GM18951 (cell line): ENCODE measurements at regions not wholly inside any gene's neighbourhood (a gene's known extent, or its start where the extent isn't known, plus 50 kb on each side); places are given as distances from the start of the nearest gene placed in this dataset.

ENCODE experiments used
- POLR2A ChIP-seq: IDR thresholded peaks from 4 replicates; pipeline ENCODE4 v1.6.1; 2011; ENCODE audit warnings: mild to moderate bottlenecking; ENCODE audit not compliant: insufficient read length, insufficient read depth; ENCODE audit errors: extremely low read depth
- in situ Hi-C: fragments of 300-500 bp; cut with MboI; formaldehyde crosslinking; loops from one replicate; pipeline ENCODE4 v1.12.0; 2022; ENCODE audit warnings: low sequenced_read_pairs, mixed read lengths, inconsistent platforms; ENCODE audit not compliant: unreplicated experiment

- no peak for TF ChIP-seq POLR2A
These were observed 197.8 kb downstream of the TEX29 start for GRCh38 chr13:111518161-111518792.

GRCh38 chr13:111519041-111519440, 198.6 kb downstream of the TEX29 start:
- in situ Hi-C loops: no loop called here
- TF ChIP-seq POLR2A: no peak

More at GRCh38 chr13:111518161-111518792, 197.8 kb downstream of the TEX29 start:
- in situ Hi-C loops: no loop called here

GRCh38 chr13:111519490-111520170, 199.2 kb downstream of the TEX29 start:
- no peak for TF ChIP-seq POLR2A
- in situ Hi-C loops: no loop called here

GRCh38 chr13:111521030-111521429, 200.6 kb downstream of the TEX29 start:
- in situ Hi-C loops: no loop called here
- TF ChIP-seq POLR2A: no peak

- in situ Hi-C loops: no loop called here
- TF ChIP-seq POLR2A: no peak
These were observed 201.3 kb downstream of the TEX29 start for GRCh38 chr13:111521691-111522229.

DNA sequence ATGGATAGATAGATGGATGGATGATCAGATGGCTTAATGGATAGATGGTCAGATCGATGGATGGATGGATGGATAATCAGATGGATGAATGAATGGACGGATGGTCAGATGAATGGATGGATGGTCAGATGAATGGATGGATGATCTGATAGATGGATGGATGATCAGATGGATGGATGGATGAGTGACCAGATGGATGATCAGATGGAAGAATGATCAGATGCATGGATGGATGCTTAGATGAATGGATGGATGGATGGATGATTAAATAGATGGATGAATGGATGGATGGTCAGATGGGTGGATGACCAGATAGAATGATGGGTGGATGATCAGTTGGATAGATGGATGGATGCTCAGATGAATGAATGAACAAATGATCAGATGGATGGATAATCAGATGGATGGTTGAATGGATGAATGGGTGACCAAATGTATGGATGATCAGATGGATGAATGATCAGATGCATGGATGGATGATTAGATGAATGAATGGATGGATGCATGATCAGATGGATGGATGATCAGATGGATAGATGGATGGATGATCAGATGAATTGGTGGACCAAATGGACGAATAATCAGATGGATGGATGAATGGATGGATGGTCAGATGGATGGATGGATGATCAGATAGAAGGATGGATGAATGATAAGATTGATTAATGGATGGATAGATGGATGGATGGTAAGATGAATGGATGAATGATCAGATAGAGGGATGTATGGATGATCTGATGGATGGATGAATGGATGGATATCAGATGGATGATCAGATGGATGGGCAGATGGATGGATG, 205.1 kb downstream of the TEX29 start:
- in situ Hi-C loops: no loop called here

DNA sequence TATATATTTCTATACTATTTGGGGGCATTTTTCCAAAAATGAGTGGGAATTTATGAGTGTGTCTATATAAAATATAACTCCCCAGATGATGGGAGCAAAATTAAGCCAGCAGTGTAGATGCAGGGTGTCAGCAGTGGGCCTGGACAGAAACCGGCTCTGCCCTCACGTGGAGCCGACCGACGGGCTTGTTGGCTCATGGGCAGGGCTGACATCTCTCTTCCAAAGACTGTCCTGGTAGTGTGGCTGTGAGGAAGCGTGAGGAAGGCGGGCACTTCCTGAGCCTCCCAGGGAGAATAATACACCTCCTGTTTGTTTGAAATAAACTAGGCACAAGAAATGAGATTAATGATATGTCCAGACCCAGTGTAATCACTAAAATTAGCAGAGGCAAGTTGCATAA, 206.5 kb downstream of the TEX29 start:
- no peak for TF ChIP-seq POLR2A
- in situ Hi-C loops: no loop called here

More for the DNA sequence above, 205.1 kb downstream of the TEX29 start:
- TF ChIP-seq POLR2A: no peak

DNA sequence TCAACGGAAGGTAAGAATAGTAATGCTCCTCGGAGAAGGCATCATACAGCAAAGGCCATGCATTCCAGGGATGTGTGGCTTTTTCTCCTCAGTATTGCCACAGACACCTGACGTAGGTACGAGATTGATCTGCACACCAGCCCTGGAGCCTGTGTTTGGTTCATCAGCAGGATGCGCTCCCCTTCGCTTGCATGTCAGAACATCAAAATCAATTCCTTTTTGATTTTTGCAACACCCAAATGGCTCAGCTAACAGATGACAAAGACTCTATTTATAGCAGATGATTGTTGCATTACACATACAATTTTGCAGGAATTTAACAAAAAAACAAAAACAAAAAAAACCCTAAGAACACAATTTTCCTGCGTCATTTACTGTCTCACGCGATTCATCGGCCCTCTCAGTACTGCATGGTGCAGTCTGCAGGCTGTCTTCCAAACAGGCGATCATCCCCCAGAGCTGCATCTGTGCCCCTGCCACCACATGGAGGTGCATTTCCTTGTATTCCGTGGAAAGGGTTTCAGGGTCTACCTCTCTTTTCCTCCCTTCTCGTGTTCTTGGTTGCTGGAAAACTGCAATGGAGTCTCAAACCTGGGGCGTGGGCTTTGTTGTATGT, 207.3 kb downstream of the TEX29 start:
- no peak for TF ChIP-seq POLR2A
- in situ Hi-C loops: no loop called here

- in situ Hi-C loops: no loop called here
- TF ChIP-seq POLR2A: no peak
These were observed 208.1 kb downstream of the TEX29 start for GRCh38 chr13:111528513-111528912.

DNA sequence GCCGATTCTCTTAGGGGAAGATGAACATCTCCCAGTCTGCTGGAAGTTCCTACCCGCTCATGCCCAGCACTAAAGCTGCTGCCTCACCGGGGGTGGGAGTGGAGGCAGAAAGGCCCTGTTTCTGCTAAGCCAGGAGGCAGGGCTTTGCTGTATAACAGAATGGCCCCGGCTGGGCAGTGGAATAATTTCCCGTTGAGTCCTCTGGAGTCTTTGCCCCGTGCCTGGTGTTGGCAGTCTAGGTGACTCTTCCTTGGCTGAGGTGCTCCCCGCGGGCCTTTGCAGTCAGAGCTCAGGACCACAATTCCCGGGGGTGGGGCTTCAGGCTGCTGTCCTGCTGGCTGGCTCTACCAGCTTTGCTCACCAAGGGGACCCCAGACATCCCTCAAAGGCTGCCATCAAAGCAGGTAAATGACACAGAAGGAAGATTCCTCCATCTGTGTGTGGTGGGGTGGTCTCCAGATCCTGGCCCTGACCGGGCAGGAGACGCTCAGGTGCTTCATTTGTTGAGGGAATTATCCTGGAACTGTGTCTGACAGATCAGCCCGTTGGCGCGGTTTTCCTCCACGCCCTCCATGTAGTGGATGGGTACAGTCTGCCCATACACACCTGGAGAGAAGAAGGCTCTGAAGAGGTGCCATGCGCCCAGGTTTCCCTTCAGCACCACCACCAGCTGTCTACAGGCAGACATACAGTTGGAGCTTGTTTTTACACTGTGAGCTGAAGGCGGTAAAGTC, 209.9 kb downstream of the TEX29 start:
- in situ Hi-C loops: no loop called here
- no peak for TF ChIP-seq POLR2A

GRCh38 chr13:111531505-111531904, 211.1 kb downstream of the TEX29 start:
- TF ChIP-seq POLR2A: no peak

DNA sequence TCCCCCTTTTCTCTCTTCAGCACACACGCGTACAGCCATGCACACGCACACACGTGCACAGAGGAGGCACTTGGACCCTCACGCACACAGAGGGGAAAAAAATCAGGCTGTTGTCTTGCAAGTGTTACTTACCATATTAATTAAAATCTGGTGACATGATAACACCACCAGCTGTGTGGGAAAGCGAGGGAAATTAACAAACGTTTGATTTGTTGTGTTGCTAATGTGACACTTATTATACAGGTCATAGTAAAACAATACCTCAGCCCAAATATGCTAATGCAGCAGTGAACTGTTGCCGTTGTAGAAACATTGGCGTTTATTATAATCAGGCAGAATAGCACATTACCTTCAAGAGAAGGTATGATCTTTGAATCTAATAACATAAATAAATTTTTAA, 211.7 kb downstream of the TEX29 start:
- in situ Hi-C loops: no loop called here
- TF ChIP-seq POLR2A: no peak

More at GRCh38 chr13:111531505-111531904, 211.1 kb downstream of the TEX29 start:
- in situ Hi-C loops: no loop called here
